ENCODE measurements at regions not wholly inside any gene's neighbourhood (a gene's known extent, or its start where the extent isn't known, plus 50 kb on each side); places are given as distances from the start of the nearest gene placed in this dataset.

GRCh38 chr18:38284972-38285371 is 719.4 kb upstream of the CELF4 start:
- Histone ChIP-seq H3K36me3 (ENCODE audit: insufficient read depth, low read length) (no peaks in the 10 kb centered on the region), H3F3A (ENCODE audit: insufficient read depth, low read length) (no peaks in the 10 kb centered on the region), H3K9me2 (ENCODE audit: low read depth, low read length) (no peaks in the 10 kb centered on the region), H2AFZ (ENCODE audit: low read length) (no peak overlapping the region), H3K4me3 (ENCODE audit: low read depth, low read length, poor library complexity, severe bottlenecking) (no peak overlapping the region), H3K4me1 (ENCODE audit: insufficient read depth, low read length, severe bottlenecking) (no peaks in the 10 kb centered on the region), H3K27ac (ENCODE audit: low read depth, low read length, poor library complexity, severe bottlenecking) (no peak overlapping the region), H3K79me2 (ENCODE audit: insufficient read depth, low read length) (no peaks in the 10 kb centered on the region), H3K27me3 (ENCODE audit: insufficient read depth, low read length) (no peaks in the 10 kb centered on the region), H3K4me2 (ENCODE audit: low read length) (no peak overlapping the region), H3K9me3 (ENCODE audit: low read length) (no peaks in the 10 kb centered on the region), H3K9ac (ENCODE audit: low read length) (no peak overlapping the region), H4K20me1 (ENCODE audit: insufficient read depth, low read length) (no peaks in the 10 kb centered on the region)
- TF ChIP-seq EZH2 (IDR thresholded peaks at IDR 0.05; ENCODE audit: borderline replicate concordance, low read length), result no peak

GRCh38 chr18:38263066-38263465 is 697.5 kb upstream of the CELF4 start:
- H3K79me2 ChIP-seq (ENCODE audit: insufficient read depth, low read length), result no peaks in the 10 kb centered on the region
- H3K27ac ChIP-seq (ENCODE audit: low read depth, low read length, poor library complexity, severe bottlenecking), result no peak overlapping the region
- no peak overlapping the region for H3K4me2 ChIP-seq (ENCODE audit: low read length)
- H3K36me3 ChIP-seq (ENCODE audit: insufficient read depth, low read length), result no peaks in the 10 kb centered on the region
- H2AFZ ChIP-seq (ENCODE audit: low read length), result no peak overlapping the region
- H3K4me1 ChIP-seq (ENCODE audit: insufficient read depth, low read length, severe bottlenecking), result no peaks in the 10 kb centered on the region
- no peaks in the 10 kb centered on the region for H4K20me1 ChIP-seq (ENCODE audit: insufficient read depth, low read length)
- no peak overlapping the region for H3K4me3 ChIP-seq (ENCODE audit: low read depth, low read length, poor library complexity, severe bottlenecking)
- no peaks in the 10 kb centered on the region for H3K27me3 ChIP-seq (ENCODE audit: insufficient read depth, low read length)
- no peaks in the 10 kb centered on the region for H3F3A ChIP-seq (ENCODE audit: insufficient read depth, low read length)
- TF ChIP-seq EZH2 (IDR thresholded peaks at IDR 0.05; ENCODE audit: borderline replicate concordance, low read length), result no peak
- no peak for TF ChIP-seq CTCF (IDR thresholded peaks at IDR 0.05; ENCODE audit: low read length)
- H3K9me3 ChIP-seq (ENCODE audit: low read length), result no peaks in the 10 kb centered on the region
- H3K9ac ChIP-seq (ENCODE audit: low read length), result no peak overlapping the region
- no peaks in the 10 kb centered on the region for H3K9me2 ChIP-seq (ENCODE audit: low read depth, low read length)

GRCh38 chr18:38262661-38263060 is 697.1 kb upstream of the CELF4 start:
- Histone ChIP-seq H3K79me2 (ENCODE audit: insufficient read depth, low read length) (no peaks in the 10 kb centered on the region), H3K27ac (ENCODE audit: low read depth, low read length, poor library complexity, severe bottlenecking) (no peak overlapping the region), H3K4me2 (ENCODE audit: low read length) (no peak overlapping the region), H4K20me1 (ENCODE audit: insufficient read depth, low read length) (no peaks in the 10 kb centered on the region), H3K4me3 (ENCODE audit: low read depth, low read length, poor library complexity, severe bottlenecking) (no peak overlapping the region), H3K9me2 (ENCODE audit: low read depth, low read length) (no peaks in the 10 kb centered on the region), H2AFZ (ENCODE audit: low read length) (no peak overlapping the region), H3F3A (ENCODE audit: insufficient read depth, low read length) (no peaks in the 10 kb centered on the region), H3K9me3 (ENCODE audit: low read length) (no peaks in the 10 kb centered on the region), H3K9ac (ENCODE audit: low read length) (no peak overlapping the region), H3K36me3 (ENCODE audit: insufficient read depth, low read length) (no peaks in the 10 kb centered on the region), H3K27me3 (ENCODE audit: insufficient read depth, low read length) (no peaks in the 10 kb centered on the region), H3K4me1 (ENCODE audit: insufficient read depth, low read length, severe bottlenecking) (no peaks in the 10 kb centered on the region)
- TF ChIP-seq CTCF (IDR thresholded peaks at IDR 0.05; ENCODE audit: low read length) (no peak), EZH2 (IDR thresholded peaks at IDR 0.05; ENCODE audit: borderline replicate concordance, low read length) (no peak)

- Histone ChIP-seq H3F3A (ENCODE audit: insufficient read depth, low read length) (no peaks in the 10 kb centered on the region), H3K4me2 (ENCODE audit: low read length) (no peak overlapping the region)
- TF ChIP-seq EZH2 (IDR thresholded peaks at IDR 0.05; ENCODE audit: borderline replicate concordance, low read length), result no peak
- TF ChIP-seq CTCF (IDR thresholded peaks at IDR 0.05; ENCODE audit: low read length), result no peak
These were observed 692.1 kb upstream of the CELF4 start for GRCh38 chr18:38257661-38258060.

More at GRCh38 chr18:38257661-38258060, 692.1 kb upstream of the CELF4 start:
- no peak overlapping the region for H3K4me3 ChIP-seq (ENCODE audit: low read depth, low read length, poor library complexity, severe bottlenecking)
- no peaks in the 10 kb centered on the region for H3K9me2 ChIP-seq (ENCODE audit: low read depth, low read length)
- H3K9ac ChIP-seq (ENCODE audit: low read length), result no peak overlapping the region
- no peaks in the 10 kb centered on the region for H3K79me2 ChIP-seq (ENCODE audit: insufficient read depth, low read length)
- H2AFZ ChIP-seq (ENCODE audit: low read length), result no peak overlapping the region
- H3K9me3 ChIP-seq (ENCODE audit: low read length), result no peaks in the 10 kb centered on the region
- no peaks in the 10 kb centered on the region for H3K4me1 ChIP-seq (ENCODE audit: insufficient read depth, low read length, severe bottlenecking)
- no peaks in the 10 kb centered on the region for H3K36me3 ChIP-seq (ENCODE audit: insufficient read depth, low read length)
- no peak overlapping the region for H3K27ac ChIP-seq (ENCODE audit: low read depth, low read length, poor library complexity, severe bottlenecking)
- no peaks in the 10 kb centered on the region for H3K27me3 ChIP-seq (ENCODE audit: insufficient read depth, low read length)
- H4K20me1 ChIP-seq (ENCODE audit: insufficient read depth, low read length), result no peaks in the 10 kb centered on the region
